Natural killer cell (primary cell): ENCODE measurements at regions not wholly inside any gene's neighbourhood (a gene's known extent, or its start where the extent isn't known, plus 50 kb on each side); places are given as distances from the start of the nearest gene placed in this dataset.

ENCODE experiments used
- ATAC-seq, 3 donors: fragments of 150-1000 bp in 2 of 3; fragments of 200-7000 bp in 1 of 3; cut with Tn5 transposase; 1 replicate in 1 of 3; 2 replicates in 2 of 3; pipeline ENCODE4 v1.10.0; 2021; ENCODE audit warnings: mild to moderate bottlenecking in 2 of 3, moderate library complexity in 2 of 3
- DNase-seq, 2 donors: peaks; one replicate each; pipeline versions ENCODE4 v3.0.0 to v3.0.0-alpha.2; 2013 to 2021; ENCODE audit warnings: mixed read lengths in 1 of 2
- H3K27ac ChIP-seq: one replicate; pipeline ENCODE4 v1.5.1; 2013; ENCODE audit warnings: mild to moderate bottlenecking, low read length
- H3K27me3 ChIP-seq: one replicate; pipeline ENCODE4 v1.6.1; 2013; ENCODE audit warnings: low read length; ENCODE audit not compliant: control insufficient read depth, insufficient read depth
- H3K36me3 ChIP-seq: one replicate; pipeline ENCODE4 v1.6.1; 2013; ENCODE audit warnings: low read length; ENCODE audit not compliant: control insufficient read depth, insufficient read depth
- H3K4me1 ChIP-seq: one replicate; pipeline ENCODE4 v1.6.1; 2013; ENCODE audit warnings: low read length; ENCODE audit not compliant: control insufficient read depth, insufficient read depth
- H3K4me3 ChIP-seq: one replicate; pipeline ENCODE4 v1.5.1; 2013; ENCODE audit warnings: low read length
- H3K9me3 ChIP-seq: one replicate; pipeline ENCODE4 v1.6.1; 2013; ENCODE audit warnings: low read length; ENCODE audit not compliant: control insufficient read depth, insufficient read depth
- H3K27ac Mint-ChIP-seq, 2 donors: one replicate each; pipeline ENCODE4 v1.8.0; 2022; ENCODE audit warnings: mild to moderate bottlenecking in 2 of 2, mixed read lengths in 2 of 2, moderate library complexity in 1 of 2
- H3K27me3 Mint-ChIP-seq, 2 donors: one replicate each; pipeline ENCODE4 v1.8.0; 2022; ENCODE audit warnings: low read depth in 2 of 2, mixed read lengths in 2 of 2
- H3K36me3 Mint-ChIP-seq: one replicate; pipeline ENCODE4 v1.8.0; 2022; ENCODE audit warnings: mixed read lengths
- H3K4me1 Mint-ChIP-seq, 2 donors: one replicate each; pipeline ENCODE4 v1.8.0; 2022; ENCODE audit warnings: mixed read lengths in 2 of 2
- H3K4me3 Mint-ChIP-seq: one replicate; pipeline ENCODE4 v1.8.0; 2022; ENCODE audit warnings: mild to moderate bottlenecking, moderate library complexity, mixed read lengths
- H3K9me3 Mint-ChIP-seq, 2 donors: one replicate each; pipeline ENCODE4 v1.8.0; 2022; ENCODE audit warnings: mixed read lengths in 2 of 2
- WGBS: methylation state at CpG from one replicate; pipeline ENCODE4 v1.1.7; 2013; ENCODE audit warnings: missing lambda C conversion rate; ENCODE audit not compliant: insufficient coverage; 5-methylcytosine and 5-hydroxymethylcytosine counted together
- intact Hi-C: fragments of 100-400 bp; cut with micrococcal nuclease; formaldehyde crosslinking; loops from one replicate; pipeline ENCODE4 v1.14.2; 2022
- TF ChIP-seq, protein P1 (sequence below): fragments of 200-600 bp; IDR thresholded peaks from one replicate; pipeline ENCODE4 v1.8.0; 2022; ENCODE audit warnings: antibody characterized with exemption

DNA sequence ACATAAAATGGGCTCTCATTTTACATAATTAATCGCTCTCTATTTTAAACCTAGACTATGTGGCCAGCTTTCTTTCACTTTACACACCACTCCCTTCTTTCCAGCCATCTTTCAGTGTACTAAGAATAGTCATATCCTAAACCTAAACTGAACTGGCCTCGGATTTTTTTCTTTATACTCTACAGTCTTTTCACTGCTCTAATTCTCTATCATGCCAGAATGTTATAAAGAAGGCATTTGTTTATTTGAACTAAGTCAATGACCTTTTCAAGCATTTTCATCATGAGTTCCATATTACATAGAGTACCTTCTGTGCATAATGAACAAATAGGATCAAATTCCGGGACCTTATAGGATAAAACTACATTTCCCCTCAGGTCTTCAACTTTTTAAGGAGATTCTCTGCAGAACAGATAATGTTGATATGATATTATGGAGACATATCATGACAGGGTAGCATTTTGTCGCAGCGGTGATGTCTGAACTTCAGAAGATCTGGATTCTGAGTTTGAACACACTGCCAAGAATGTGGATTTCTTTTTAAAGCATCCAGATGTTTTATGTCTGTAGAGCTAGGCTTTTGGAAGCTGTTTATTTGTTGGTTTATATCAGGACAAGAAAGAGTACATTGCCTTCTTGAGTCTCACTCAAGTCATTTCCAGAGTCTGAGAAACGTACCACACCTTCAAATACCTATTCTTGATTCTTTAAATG, 1047.3 kb downstream of the MCTP2 start:
- H3K4me3 ChIP-seq, result no peak overlapping the region
- H3K27me3 Mint-ChIP-seq, result peaks cover 30 to 74% of the 10 kb centered on the region in 2 donors
- WGBS, result 88% methylated on average over 3 of the region's 6 CpGs
- H3K36me3 Mint-ChIP-seq, result no peaks in the 10 kb centered on the region
- H3K4me1 ChIP-seq, result no peaks in the 10 kb centered on the region
- intact Hi-C loops, result no loop called here
- ATAC-seq (no peak), DNase-seq (no peak)
- peaks cover 8% of the 10 kb centered on the region for H3K27me3 ChIP-seq
- no peaks in the 10 kb centered on the region for H3K4me1 Mint-ChIP-seq
- H3K27ac Mint-ChIP-seq, result no peak overlapping the region
- H3K36me3 ChIP-seq, result no peaks in the 10 kb centered on the region
- TF ChIP-seq, protein P1, sequence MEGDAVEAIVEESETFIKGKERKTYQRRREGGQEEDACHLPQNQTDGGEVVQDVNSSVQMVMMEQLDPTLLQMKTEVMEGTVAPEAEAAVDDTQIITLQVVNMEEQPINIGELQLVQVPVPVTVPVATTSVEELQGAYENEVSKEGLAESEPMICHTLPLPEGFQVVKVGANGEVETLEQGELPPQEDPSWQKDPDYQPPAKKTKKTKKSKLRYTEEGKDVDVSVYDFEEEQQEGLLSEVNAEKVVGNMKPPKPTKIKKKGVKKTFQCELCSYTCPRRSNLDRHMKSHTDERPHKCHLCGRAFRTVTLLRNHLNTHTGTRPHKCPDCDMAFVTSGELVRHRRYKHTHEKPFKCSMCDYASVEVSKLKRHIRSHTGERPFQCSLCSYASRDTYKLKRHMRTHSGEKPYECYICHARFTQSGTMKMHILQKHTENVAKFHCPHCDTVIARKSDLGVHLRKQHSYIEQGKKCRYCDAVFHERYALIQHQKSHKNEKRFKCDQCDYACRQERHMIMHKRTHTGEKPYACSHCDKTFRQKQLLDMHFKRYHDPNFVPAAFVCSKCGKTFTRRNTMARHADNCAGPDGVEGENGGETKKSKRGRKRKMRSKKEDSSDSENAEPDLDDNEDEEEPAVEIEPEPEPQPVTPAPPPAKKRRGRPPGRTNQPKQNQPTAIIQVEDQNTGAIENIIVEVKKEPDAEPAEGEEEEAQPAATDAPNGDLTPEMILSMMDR, result no peak
- H3K9me3 ChIP-seq, result no peaks in the 10 kb centered on the region
- no peak overlapping the region for H3K27ac ChIP-seq
- H3K4me3 Mint-ChIP-seq, result no peak overlapping the region
- no peaks in the 10 kb centered on the region for H3K9me3 Mint-ChIP-seq

DNA sequence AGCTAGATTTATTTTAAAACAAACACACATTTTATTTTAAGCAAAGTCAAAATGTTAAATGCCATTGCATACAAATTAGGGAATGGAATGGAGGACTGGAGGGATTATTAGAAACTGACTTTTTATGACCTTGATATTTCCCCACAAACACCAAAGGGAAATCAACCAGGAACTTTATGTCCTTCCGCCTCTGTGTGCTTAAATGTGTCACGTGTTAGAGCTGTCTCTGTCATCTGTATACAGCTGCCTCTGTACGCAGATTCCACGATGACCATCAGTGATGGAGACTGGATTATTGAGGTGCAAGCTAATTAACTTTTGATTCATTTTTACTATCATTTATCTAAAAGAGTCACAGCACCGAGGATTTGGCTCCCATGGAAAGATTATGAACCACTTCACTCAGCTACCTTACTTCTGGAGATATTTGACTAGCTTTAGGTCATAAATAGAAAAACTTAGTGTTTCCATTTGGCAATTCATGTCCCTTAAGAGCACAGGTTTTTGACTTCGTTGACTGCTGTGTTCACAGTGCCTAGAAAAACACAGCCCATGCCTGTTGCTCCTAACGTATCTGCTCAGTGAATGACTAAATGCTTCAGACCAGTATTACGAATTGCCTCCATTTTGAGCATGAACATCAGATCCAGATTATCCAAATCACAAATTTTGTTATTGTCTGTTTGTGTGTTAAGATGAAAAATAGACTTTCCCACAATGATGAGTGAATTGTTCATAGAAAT, 1048.1 kb downstream of the MCTP2 start:
- Histone ChIP-seq H3K27ac (no peak overlapping the region), H3K27me3 (peaks cover 8% of the 10 kb centered on the region), H3K4me3 (no peak overlapping the region), H3K36me3 (no peaks in the 10 kb centered on the region), H3K9me3 (no peaks in the 10 kb centered on the region), H3K4me1 (no peaks in the 10 kb centered on the region)
- Mint-ChIP-seq H3K27me3 (peaks cover 29 to 70% of the 10 kb centered on the region in 2 donors), H3K9me3 (no peaks in the 10 kb centered on the region), H3K4me3 (no peak overlapping the region), H3K36me3 (no peaks in the 10 kb centered on the region), H3K27ac (no peak overlapping the region), H3K4me1 (peaks cover under 1 to 1% of the 10 kb centered on the region in 2 donors)
- DNase-seq, result no peak
- ATAC-seq, result no peak
- intact Hi-C loops, result no loop called here
- TF ChIP-seq, protein P1, result no peak
- 82% methylated on average over 6 of the region's 8 CpGs for WGBS

DNA sequence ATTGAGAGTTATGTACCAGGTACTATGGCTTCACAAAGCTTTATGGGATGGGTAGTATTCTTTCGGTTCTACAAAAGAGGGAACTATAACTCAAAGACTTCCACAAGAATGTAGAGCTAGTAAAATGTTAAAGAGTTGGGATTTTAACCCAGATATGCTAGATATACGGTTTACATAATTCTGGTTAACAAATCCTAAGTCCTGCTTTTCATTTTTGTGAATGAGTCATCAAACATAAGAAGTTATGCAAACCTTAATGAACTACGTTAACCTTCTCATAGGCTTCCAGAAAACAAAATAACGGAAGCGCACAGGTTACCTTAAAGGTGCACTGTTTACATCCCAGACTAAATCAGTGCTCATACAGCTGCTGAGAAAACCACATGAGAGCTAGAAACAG, 1049.3 kb downstream of the MCTP2 start:
- Mint-ChIP-seq H3K4me1 (peaks cover 13 to 14% of the 10 kb centered on the region in 2 donors), H3K27ac (no peak overlapping the region), H3K4me3 (no peak overlapping the region), H3K9me3 (no peaks in the 10 kb centered on the region), H3K27me3 (peaks cover 26 to 63% of the 10 kb centered on the region in 2 donors), H3K36me3 (no peaks in the 10 kb centered on the region)
- H3K9me3 ChIP-seq, result no peaks in the 10 kb centered on the region
- no peak overlapping the region for H3K27ac ChIP-seq
- H3K4me1 ChIP-seq, result peaks cover 3% of the 10 kb centered on the region
- H3K27me3 ChIP-seq, result peaks cover 8% of the 10 kb centered on the region
- ATAC-seq (no peak), DNase-seq (no peak)
- H3K36me3 ChIP-seq, result no peaks in the 10 kb centered on the region
- 86% methylated on average over 4 of the region's 5 CpGs for WGBS
- H3K4me3 ChIP-seq, result no peak overlapping the region
- intact Hi-C loops, result no loop called here
- TF ChIP-seq, protein P1, result no peak
